Spleen (tissue), 11 donors: ENCODE measurements at regions not wholly inside any gene's neighbourhood (a gene's known extent, or its start where the extent isn't known, plus 50 kb on each side); places are given as distances from the start of the nearest gene placed in this dataset.
"Not testable (repeated sequence)": the region's sequence is repeated elsewhere in the genome, so short reads cannot be mapped to it uniquely, and the experiment has no call there.

Source experiments
- DNase-seq: peaks from one replicate; pipeline ENCODE4 v3.0.0-alpha.2; 2020
- H3K27ac ChIP-seq, 8 donors: fragments of 200-600 bp; sonication (generic) in 7 of 8; 1 replicate in 4 of 8; 2 replicates in 4 of 8; pipeline versions ENCODE4 v1.5.0 to v1.8.0; 2016 to 2021; ENCODE audit warnings: inconsistent platforms in 4 of 8, mild to moderate bottlenecking in 4 of 8, moderate library complexity in 1 of 8
- H3K27me3 ChIP-seq, 7 donors: fragments of 200-600 bp; sonication (generic) in 6 of 7; replicated peaks in 1 of 7; 1 replicate in 4 of 7; 2 replicates in 3 of 7; pipeline versions ENCODE4 v1.5.0 to v1.8.0; 2016 to 2021; ENCODE audit warnings: inconsistent platforms in 3 of 7, mild to moderate bottlenecking in 1 of 7
- H3K36me3 ChIP-seq, 6 donors: fragments of 200-600 bp; sonication (generic) in 5 of 6; 1 replicate in 4 of 6; 2 replicates in 2 of 6; pipeline versions ENCODE4 v1.5.0 to v1.8.0; 2016 to 2021; ENCODE audit warnings: inconsistent platforms in 2 of 6
- H3K4me1 ChIP-seq, 6 donors: fragments of 200-600 bp; sonication (generic) in 5 of 6; 1 replicate in 3 of 6; 2 replicates in 3 of 6; pipeline versions ENCODE4 v1.5.0 to v1.8.0; 2016 to 2021; ENCODE audit warnings: inconsistent platforms in 3 of 6
- H3K4me3 ChIP-seq, 8 donors: fragments of 200-600 bp; sonication (generic) in 7 of 8; 1 replicate in 4 of 8; 2 replicates in 4 of 8; pipeline versions ENCODE4 v1.5.0 to v1.8.0; 2016 to 2021; ENCODE audit warnings: inconsistent platforms in 4 of 8, mild to moderate bottlenecking in 4 of 8, moderate library complexity in 2 of 8
- H3K9me3 ChIP-seq, 8 donors: fragments of 200-600 bp; sonication (generic) in 7 of 8; 1 replicate in 4 of 8; 2 replicates in 4 of 8; pipeline versions ENCODE4 v1.5.0 to v1.8.0; 2016 to 2021; ENCODE audit warnings: inconsistent platforms in 4 of 8
- POLR2A ChIP-seq, 3 donors: fragments of 450-650 bp; IDR thresholded peaks; one replicate each; pipeline ENCODE4 v1.5.1; 2017; ENCODE audit warnings: antibody characterized with exemption in 3 of 3, mild to moderate bottlenecking in 1 of 3
- POLR2AphosphoS5 ChIP-seq, 3 donors: sonication (generic); formaldehyde crosslinking; IDR thresholded peaks; one replicate each; pipeline ENCODE4 v1.5.1; 2017; ENCODE audit warnings: antibody characterized with exemption in 3 of 3
- WGBS, 5 donors: extraction: QIAGEN DNeasy Blood & Tissue Kit in 3 of 5; methylation state at CpG; one replicate each; pipeline versions ENCODE4 v1.1.5 to v1.1.7; 2013 to 2018; 5-methylcytosine and 5-hydroxymethylcytosine counted together
- intact Hi-C: fragments of 100-400 bp; cut with DNase I; formaldehyde crosslinking; loops from one replicate; pipeline ENCODE4 v1.15.0; 2023; ENCODE audit warnings: low total_unique reads
- TF ChIP-seq, protein P1 (sequence below), 11 experiments: fragments of 200-600 bp in 7 of 11; fragments of 450-650 bp in 4 of 11; sonication (generic) in 4 of 11; IDR thresholded peaks in 8 of 11; conservative IDR thresholded peaks in 3 of 11; 1 replicate in 7 of 11; 2 replicates in 4 of 11; pipeline versions ENCODE4 v1.4.0 to v1.8.0; 2016 to 2021; ENCODE audit warnings: antibody characterized with exemption in 11 of 11, inconsistent platforms in 4 of 11, mild to moderate bottlenecking in 1 of 11
- donor health status: healthy with polysubstance abuse.
- donor health status: DM: no; HTN: no; CAD: no; lungs with moderate emphysema.
- donor health status: DM: no; HTN: no; CAD: no.
- donor health status: Bipolar disorder and iron deficiency.
- donor health status: healthy.
- donor health status: DM: no; HTN: no; CAD: no.
- donor health status: DM: yes; HTN: yes; CAD: no.

DNA sequence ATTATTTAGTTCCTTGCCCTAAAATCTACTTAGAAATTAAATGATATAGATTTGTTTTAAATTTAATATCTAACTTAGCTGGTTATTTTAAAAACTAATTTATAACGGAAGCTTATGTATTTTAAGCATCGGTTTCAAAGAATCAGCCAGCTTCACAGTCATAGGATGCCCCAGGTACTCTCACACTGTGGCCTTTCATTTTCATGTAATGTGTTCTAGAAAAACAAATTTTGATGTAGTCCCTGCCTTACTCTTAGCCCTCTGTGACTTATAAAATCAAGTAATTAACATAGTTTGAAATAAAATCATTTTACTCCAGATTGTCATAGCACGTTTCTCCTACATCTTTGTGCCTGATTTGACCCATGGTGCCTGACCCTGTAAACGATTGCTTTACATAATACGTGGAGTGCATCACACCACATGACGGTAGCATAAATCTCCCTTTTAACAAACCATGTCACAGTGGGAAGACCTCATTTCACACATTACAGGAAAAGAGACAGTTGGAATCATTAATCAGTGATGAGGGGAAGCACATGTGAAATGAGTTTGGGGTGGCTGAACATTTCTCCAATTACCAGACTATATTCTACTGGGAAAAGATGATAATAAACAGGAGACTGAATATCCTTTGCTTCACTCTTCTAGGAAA is 731.5 kb upstream of the CDH9 start:
- intact Hi-C loops = no loop called here
- H3K9me3 ChIP-seq = peaks cover 0 to 15% (median 7%) of the 10 kb centered on the region in 8 donors
- H3K27ac ChIP-seq = no peak overlapping the region
- H3K4me1 ChIP-seq = no peaks in the 10 kb centered on the region
- DNase-seq = no peak
- H3K4me3 ChIP-seq = no peak overlapping the region
- TF ChIP-seq POLR2A (IDR thresholded peaks at IDR 0.05) (no peak), POLR2AphosphoS5 (IDR thresholded peaks at IDR 0.05) (no peak)
- TF ChIP-seq, protein P1, sequence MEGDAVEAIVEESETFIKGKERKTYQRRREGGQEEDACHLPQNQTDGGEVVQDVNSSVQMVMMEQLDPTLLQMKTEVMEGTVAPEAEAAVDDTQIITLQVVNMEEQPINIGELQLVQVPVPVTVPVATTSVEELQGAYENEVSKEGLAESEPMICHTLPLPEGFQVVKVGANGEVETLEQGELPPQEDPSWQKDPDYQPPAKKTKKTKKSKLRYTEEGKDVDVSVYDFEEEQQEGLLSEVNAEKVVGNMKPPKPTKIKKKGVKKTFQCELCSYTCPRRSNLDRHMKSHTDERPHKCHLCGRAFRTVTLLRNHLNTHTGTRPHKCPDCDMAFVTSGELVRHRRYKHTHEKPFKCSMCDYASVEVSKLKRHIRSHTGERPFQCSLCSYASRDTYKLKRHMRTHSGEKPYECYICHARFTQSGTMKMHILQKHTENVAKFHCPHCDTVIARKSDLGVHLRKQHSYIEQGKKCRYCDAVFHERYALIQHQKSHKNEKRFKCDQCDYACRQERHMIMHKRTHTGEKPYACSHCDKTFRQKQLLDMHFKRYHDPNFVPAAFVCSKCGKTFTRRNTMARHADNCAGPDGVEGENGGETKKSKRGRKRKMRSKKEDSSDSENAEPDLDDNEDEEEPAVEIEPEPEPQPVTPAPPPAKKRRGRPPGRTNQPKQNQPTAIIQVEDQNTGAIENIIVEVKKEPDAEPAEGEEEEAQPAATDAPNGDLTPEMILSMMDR (IDR thresholded peaks at IDR 0.05 in 8 of 11, conservative IDR thresholded peaks at IDR 0.05 in 3 of 11) = no peak
- no peaks in the 10 kb centered on the region for H3K27me3 ChIP-seq
- WGBS, 5 donors = 70 to 81% (median 74%) methylated on average over 6 of the region's 6 CpGs
- H3K36me3 ChIP-seq = no peaks in the 10 kb centered on the region

DNA sequence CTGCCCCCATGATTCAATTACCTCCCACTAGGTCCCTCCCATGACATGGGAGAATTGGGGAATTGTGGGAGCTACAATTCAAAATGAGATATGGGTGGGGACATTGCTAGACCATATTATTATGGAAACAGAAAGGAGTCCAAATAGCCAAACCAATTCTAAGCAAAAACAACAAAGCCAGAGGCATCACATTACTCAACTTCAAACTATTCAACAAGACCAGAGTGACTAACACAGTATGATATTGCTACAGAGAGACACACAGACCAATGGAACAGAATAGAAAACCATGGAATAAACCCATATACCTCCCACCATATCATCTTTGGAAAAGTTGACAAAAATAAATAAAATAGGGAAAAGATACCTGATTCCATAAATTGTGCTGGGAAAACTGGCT is 710.5 kb upstream of the CDH9 start:
- H3K9me3 ChIP-seq = peaks cover 0 to 46% (median 20%) of the 10 kb centered on the region in 8 donors
- no peaks in the 10 kb centered on the region for H3K36me3 ChIP-seq
- TF ChIP-seq, protein P1 (IDR thresholded peaks at IDR 0.05 in 8 of 11, conservative IDR thresholded peaks at IDR 0.05 in 3 of 11) = no peak
- no peak for TF ChIP-seq POLR2A (IDR thresholded peaks at IDR 0.05)
- no peak for TF ChIP-seq POLR2AphosphoS5 (IDR thresholded peaks at IDR 0.05)
- H3K27ac ChIP-seq = no peak overlapping the region
- intact Hi-C loops = no loop called here
- no peak overlapping the region for H3K4me3 ChIP-seq
- no peaks in the 10 kb centered on the region for H3K27me3 ChIP-seq
- no peaks in the 10 kb centered on the region for H3K4me1 ChIP-seq
- no peak for DNase-seq

DNA sequence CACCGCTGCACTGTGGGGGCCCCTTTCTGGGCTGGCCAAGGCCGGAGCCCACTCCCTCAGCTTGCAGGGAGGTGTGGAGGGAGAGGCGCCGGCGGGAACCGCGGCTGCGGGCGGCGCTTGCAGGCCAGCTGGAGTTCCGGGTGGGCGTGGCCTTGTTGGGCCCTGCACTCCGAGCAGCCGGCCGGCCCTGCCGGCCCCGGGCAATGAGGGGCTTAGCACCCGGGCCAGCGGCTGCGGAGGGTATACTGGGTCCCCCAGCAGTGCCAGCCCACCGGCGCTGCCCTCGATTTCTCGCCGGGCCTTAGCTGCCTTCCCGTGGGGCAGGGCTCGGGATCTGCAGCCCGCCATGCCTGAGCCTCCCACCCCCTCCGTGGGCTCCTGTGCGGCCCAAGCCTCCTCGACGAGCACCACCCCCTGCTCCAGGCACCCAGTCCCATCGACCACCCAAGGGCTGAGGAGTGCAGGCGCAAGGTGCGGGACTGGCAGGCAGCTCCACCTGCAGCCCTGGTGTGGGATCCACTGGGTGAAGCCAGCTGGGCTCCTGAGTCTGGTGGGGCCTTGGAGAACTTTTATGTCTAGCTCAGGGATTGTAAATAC is 705.1 kb upstream of the CDH9 start:
- H3K4me3 ChIP-seq, DNase-seq, H3K36me3 ChIP-seq, H3K27me3 ChIP-seq, intact Hi-C loops, H3K4me1 ChIP-seq, H3K27ac ChIP-seq: not testable (repeated sequence)
- WGBS, 5 donors = 91 to 94% (median 93%) methylated on average over 7 to 35 of the region's 35 CpGs
- H3K9me3 ChIP-seq = peaks cover 0 to 36% (median 15%) of the 10 kb centered on the region in 8 donors

DNA sequence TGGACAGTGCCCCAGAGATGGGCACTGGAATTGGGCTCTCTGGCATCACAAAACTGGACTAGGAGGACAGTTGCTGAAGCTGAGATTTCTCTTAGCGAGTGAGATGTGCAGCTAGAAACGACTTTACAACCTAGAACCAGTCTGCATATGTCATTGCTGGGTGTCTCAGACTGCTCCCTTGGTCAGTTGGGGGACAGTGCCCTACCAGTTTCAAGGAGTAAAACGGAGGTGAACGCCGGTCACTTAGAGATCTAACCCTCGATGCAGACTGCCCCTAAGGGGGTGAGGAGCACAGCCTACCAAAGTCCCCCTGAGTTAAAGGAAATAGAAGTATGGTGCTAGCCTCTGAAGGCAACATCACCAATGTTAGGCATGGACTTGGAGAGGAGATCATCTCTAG is 704.4 kb upstream of the CDH9 start:
- Histone ChIP-seq H3K9me3 (peaks cover 0 to 29% (median 12%) of the 10 kb centered on the region in 8 donors), H3K4me3 (no peak overlapping the region), H3K36me3 (no peaks in the 10 kb centered on the region), H3K4me1 (no peaks in the 10 kb centered on the region), H3K27me3 (no peaks in the 10 kb centered on the region), H3K27ac (no peak overlapping the region)
- intact Hi-C loops = no loop called here
- TF ChIP-seq POLR2AphosphoS5 (IDR thresholded peaks at IDR 0.05) (no peak), POLR2A (IDR thresholded peaks at IDR 0.05) (no peak)
- TF ChIP-seq, protein P1 (IDR thresholded peaks at IDR 0.05 in 8 of 11, conservative IDR thresholded peaks at IDR 0.05 in 3 of 11) = no peak
- WGBS, 5 donors = 71 to 89% (median 85%) methylated on average over 4 to 6 of the region's 6 CpGs
- no peak for DNase-seq
